NCI-H187 treated with DMSO at 0.1 percent for 48 hours (cell line): ENCODE measurements at regions not wholly inside any gene's neighbourhood (a gene's known extent, or its start where the extent isn't known, plus 50 kb on each side); places are given as distances from the start of the nearest gene placed in this dataset.

ENCODE experiments used
- DNase-seq: peaks from one replicate; lab custom pipeline; 2025; lab: John Stamatoyannopoulos, UW

GRCh38 chr5:164392531-164392930 is 887.1 kb downstream of the MAT2B start:
- DNase-seq: no peak

- no peak for DNase-seq
Measured at GRCh38 chr5:164394686-164395194, 889.3 kb downstream of the MAT2B start.

GRCh38 chr5:164412531-164412930 is 907.1 kb downstream of the MAT2B start:
- no peak for DNase-seq

GRCh38 chr5:164420161-164420560 is 914.7 kb downstream of the MAT2B start:
- no peak for DNase-seq

GRCh38 chr5:164422400-164422799 is 917.0 kb downstream of the MAT2B start:
- no peak for DNase-seq

GRCh38 chr5:164431634-164432304 is 926.4 kb downstream of the MAT2B start:
- no peak for DNase-seq

GRCh38 chr5:164433106-164433870 is 927.9 kb downstream of the MAT2B start:
- no peak for DNase-seq

GRCh38 chr5:164435576-164435975 is 930.2 kb downstream of the MAT2B start:
- DNase-seq: no peak

- no peak for DNase-seq
Measured at GRCh38 chr5:164439799-164440198, 934.4 kb downstream of the MAT2B start.

- DNase-seq: no peak
Measured at GRCh38 chr5:164449460-164449859, 944.0 kb downstream of the MAT2B start.

- no peak for DNase-seq
Measured at GRCh38 chr5:164466033-164466432, 960.6 kb downstream of the MAT2B start.

GRCh38 chr5:164470312-164470711 is 964.9 kb downstream of the MAT2B start:
- DNase-seq: no peak

- DNase-seq: no peak
Measured at GRCh38 chr5:164472165-164472564, 966.7 kb downstream of the MAT2B start.

GRCh38 chr5:164475339-164475977 is 970.0 kb downstream of the MAT2B start:
- no peak for DNase-seq

GRCh38 chr5:164481270-164481669 is 975.9 kb downstream of the MAT2B start:
- DNase-seq: no peak

GRCh38 chr5:164482351-164482750 is 976.9 kb downstream of the MAT2B start:
- no peak for DNase-seq

- DNase-seq: no peak
Measured at GRCh38 chr5:164484948-164485347, 979.5 kb downstream of the MAT2B start.

GRCh38 chr5:164487939-164488338 is 982.5 kb downstream of the MAT2B start:
- no peak for DNase-seq

- DNase-seq: no peak
Measured at GRCh38 chr5:164497311-164498064, 992.1 kb downstream of the MAT2B start.

- DNase-seq: no peak
Measured at GRCh38 chr5:164498438-164498837, 993.0 kb downstream of the MAT2B start.

GRCh38 chr5:164500856-164501255 is 995.4 kb downstream of the MAT2B start:
- no peak for DNase-seq

- DNase-seq: no peak
Measured at GRCh38 chr5:164501344-164501743, 995.9 kb downstream of the MAT2B start.
